AG04449 (cell line): ENCODE measurements at regions not wholly inside any gene's neighbourhood (a gene's known extent, or its start where the extent isn't known, plus 50 kb on each side); places are given as distances from the start of the nearest gene placed in this dataset.

ENCODE experiments used
- CTCF ChIA-PET: fragments of 350-600 bp; formaldehyde crosslinking; extraction: SDS; loops from one replicate; lab custom pipeline; 2021; ENCODE audit warnings: antibody characterized with exemption; lab: Yijun Ruan, JAX
- POLR2A ChIA-PET: fragments of 400-600, 350-600 bp; formaldehyde crosslinking; extraction: SDS; loops from one replicate; lab custom pipeline; 2020; ENCODE audit warnings: antibody characterized with exemption, inconsistent platforms; lab: Yijun Ruan, JAX
- DNase-seq: peaks from one replicate; pipeline ENCODE4 v3.0.0-alpha.2; 2010; ENCODE audit warnings: low read depth, low spot score
- H3K4me3 ChIP-seq: 2 replicates; pipeline ENCODE4 v1.5.1; 2011; ENCODE audit warnings: low read depth, mild to moderate bottlenecking, control low read depth, low read length
- TF ChIP-seq, protein P1 (sequence below): IDR thresholded peaks from one replicate; pipeline ENCODE4 v1.5.1; 2011; ENCODE audit warnings: mild to moderate bottlenecking, moderate library complexity, low read length, control low read depth, inconsistent platforms; ENCODE audit not compliant: insufficient read depth; ENCODE audit errors: missing control alignments

DNA sequence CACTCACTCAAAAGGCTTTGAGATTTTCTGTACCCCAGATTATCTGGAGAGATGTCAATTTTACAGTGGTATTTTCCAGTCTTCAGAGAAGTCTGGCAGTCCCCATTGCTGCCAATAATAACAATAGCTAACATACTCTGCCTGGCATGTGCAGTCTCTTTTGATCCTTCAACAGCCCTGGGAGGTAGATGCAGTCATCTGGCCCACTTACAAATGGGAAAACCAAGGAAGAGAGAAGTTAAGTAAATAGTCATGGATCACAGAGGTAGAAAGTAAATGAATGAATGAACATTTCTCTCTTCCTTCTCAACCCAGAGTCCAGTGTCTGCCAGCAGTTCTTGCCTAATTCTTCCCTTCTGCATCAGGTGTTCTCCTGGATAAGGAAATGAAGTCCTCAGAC lies 113.0 kb upstream of the EDNRA start:
- no peak overlapping the region for H3K4me3 ChIP-seq
- DNase-seq = no peak
- TF ChIP-seq, protein P1, sequence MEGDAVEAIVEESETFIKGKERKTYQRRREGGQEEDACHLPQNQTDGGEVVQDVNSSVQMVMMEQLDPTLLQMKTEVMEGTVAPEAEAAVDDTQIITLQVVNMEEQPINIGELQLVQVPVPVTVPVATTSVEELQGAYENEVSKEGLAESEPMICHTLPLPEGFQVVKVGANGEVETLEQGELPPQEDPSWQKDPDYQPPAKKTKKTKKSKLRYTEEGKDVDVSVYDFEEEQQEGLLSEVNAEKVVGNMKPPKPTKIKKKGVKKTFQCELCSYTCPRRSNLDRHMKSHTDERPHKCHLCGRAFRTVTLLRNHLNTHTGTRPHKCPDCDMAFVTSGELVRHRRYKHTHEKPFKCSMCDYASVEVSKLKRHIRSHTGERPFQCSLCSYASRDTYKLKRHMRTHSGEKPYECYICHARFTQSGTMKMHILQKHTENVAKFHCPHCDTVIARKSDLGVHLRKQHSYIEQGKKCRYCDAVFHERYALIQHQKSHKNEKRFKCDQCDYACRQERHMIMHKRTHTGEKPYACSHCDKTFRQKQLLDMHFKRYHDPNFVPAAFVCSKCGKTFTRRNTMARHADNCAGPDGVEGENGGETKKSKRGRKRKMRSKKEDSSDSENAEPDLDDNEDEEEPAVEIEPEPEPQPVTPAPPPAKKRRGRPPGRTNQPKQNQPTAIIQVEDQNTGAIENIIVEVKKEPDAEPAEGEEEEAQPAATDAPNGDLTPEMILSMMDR = no peak
- ChIA-PET POLR2A (no interaction called here), CTCF (no interaction called here)

DNA sequence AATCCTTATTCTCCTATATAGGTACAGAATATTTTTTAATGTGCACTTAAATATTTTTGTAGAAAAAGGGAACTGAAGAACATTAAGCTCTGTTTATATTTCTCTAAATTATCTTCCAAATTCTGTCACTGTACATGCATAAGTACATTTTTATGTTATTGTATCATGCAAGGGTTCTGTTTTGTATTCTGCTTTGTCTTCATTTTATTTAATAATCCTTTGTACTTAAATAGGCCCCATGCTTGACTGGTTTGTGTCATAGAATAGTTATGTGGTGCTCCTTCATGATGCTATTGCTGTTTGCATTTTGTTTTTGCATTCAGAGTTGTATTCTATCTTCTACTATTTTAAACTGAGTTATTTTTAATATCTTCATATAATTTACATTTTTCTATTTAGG lies 111.9 kb upstream of the EDNRA start:
- TF ChIP-seq, protein P1 = no peak
- no peak overlapping the region for H3K4me3 ChIP-seq
- no peak for DNase-seq
- ChIA-PET POLR2A (no interaction called here), CTCF (no interaction called here)

DNA sequence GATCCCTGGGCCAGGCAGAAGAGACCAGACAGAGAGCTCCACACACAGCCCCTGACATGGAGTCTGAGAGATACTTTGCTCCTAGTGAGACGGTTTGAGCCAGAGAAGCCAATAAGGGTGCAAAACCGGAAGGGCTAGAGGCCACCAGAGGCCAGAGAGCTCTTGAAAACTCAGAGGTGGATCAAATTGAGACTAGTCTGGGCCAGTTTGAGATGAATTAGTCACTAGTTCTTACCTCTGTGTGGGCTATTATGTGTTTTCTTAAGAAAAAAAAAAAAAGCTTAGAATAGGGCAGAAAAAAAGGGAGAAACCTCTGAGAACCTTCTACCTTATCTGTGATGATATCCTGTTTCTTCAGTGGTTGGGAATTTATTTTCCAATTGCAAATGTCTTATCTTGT lies 110.4 kb upstream of the EDNRA start:
- TF ChIP-seq, protein P1 = no peak
- POLR2A ChIA-PET = interaction anchor here (0.7 kb wide), 1 partner anchor 9 kb away, joined by 3 read pairs; no protein-coding TSS in a partner anchor

DNA sequence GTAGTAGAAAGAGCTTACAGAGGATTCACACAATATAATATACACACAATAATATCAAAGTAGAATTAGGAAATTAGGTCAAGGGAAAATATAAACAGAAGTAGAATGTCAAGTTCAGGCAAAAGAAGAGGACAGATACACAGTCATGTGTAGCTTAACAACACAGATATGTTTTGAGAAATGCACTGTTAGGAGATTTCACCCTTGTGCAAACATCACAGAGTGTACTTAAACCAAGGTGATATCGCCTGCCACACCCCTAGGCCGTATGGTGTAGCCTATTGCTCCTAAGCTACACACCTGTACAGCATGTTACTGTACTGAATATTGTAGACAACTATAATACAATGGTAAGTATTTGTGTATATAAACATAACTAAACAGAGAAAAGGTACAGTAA lies 110.0 kb upstream of the EDNRA start:
- ChIA-PET POLR2A (interaction anchor here (0.7 kb wide), 1 partner anchor 9 kb away, joined by 3 read pairs; no protein-coding TSS in a partner anchor), CTCF (interaction anchor here (1.1 to 1.7 kb wide), 3 partner anchors 9 to 211 kb away, joined by 3 to 9 read pairs (median 3); no protein-coding TSS in a partner anchor)
- TF ChIP-seq, protein P1 = no peak
- DNase-seq = no peak
- no peak overlapping the region for H3K4me3 ChIP-seq

More for the DNA sequence above, 110.4 kb upstream of the EDNRA start:
- CTCF ChIA-PET = interaction anchor here (1.1 to 1.7 kb wide), 3 partner anchors 9 to 210 kb away, joined by 3 to 9 read pairs (median 3); no protein-coding TSS in a partner anchor
- DNase-seq = no peak
- no peak overlapping the region for H3K4me3 ChIP-seq

DNA sequence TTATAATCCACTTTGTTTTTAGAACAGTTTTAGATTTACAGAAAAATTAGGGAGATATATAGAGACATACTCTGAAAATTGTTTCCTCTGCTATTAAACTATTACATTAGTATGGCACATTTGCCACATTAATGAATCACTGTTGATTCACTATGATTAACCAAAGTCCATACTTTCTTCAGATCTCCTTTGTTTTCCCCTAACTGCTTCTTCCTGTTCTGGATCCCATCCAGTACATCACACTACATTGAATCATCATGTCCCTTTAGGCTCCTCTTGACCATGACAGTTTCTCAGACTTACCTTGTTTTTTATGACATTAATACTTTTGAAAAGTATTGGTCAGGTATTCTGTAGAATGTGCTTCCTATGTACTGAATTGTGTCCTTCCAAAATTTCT lies 109.2 kb upstream of the EDNRA start:
- DNase-seq = no peak
- ChIA-PET CTCF (no interaction called here), POLR2A (no interaction called here)
- H3K4me3 ChIP-seq = no peak overlapping the region
- TF ChIP-seq, protein P1 = no peak

DNA sequence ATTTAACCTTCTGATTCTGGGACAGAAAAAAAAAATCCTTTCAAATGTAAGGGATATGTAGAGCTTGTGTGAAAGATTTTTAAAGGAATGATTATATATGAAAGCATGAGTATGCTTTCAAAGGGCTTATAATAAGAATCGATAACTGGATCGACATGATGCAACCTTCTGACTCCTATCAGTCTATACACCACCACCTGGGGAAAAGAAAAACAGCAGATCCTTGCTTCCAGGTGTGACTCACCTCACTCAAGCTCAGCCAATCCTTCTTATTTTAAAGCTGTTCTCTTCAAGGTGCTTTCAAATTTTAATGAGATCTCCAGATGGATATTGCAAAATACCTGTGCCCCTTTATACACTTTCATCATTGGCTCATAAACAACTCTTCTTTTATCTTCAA lies 102.1 kb upstream of the EDNRA start:
- TF ChIP-seq, protein P1 = no peak
- no peak overlapping the region for H3K4me3 ChIP-seq
- ChIA-PET CTCF (no interaction called here), POLR2A (no interaction called here)
- no peak for DNase-seq
